ENCODE measurements at regions not wholly inside any gene's neighbourhood (a gene's known extent, or its start where the extent isn't known, plus 50 kb on each side); places are given as distances from the start of the nearest gene placed in this dataset.

DNA sequence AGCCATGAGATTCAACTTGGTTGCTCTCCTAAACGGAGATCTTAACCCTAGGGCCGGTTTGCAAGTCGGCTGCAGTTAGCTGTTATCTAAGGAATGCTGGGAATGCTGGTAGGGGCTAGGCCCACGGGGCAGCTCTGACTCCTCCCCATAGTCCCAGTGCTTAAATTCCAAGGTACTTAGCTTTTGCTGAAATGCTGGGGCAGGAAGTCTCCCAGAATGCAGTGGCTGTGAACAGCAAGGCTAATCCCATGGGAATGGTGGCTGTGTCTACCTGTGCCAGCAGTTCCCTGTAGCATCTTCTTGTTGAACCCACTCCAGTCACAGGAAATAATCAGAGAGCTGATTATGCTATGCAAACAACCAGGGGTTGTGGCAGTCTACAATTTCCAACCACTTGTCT is 102.5 kb upstream of the TJP1 start:
- Histone ChIP-seq H3K4me3 (no peak overlapping the region), H3K27me3 (no peaks in the 10 kb centered on the region), H3K27ac (no peak overlapping the region), H3K9ac (no peak overlapping the region), H3K4me1 (no peaks in the 10 kb centered on the region), H3K9me3 (replicated peaks in 1 of 11) (no peaks in the 10 kb centered on the region), H3K36me3 (no peaks in the 10 kb centered on the region), H3K4me2 (no peak overlapping the region), H4K20me1 (no peaks in the 10 kb centered on the region)
- TF ChIP-seq Cebpa-rat (IDR thresholded peaks at IDR 0.05), result no peak

DNA sequence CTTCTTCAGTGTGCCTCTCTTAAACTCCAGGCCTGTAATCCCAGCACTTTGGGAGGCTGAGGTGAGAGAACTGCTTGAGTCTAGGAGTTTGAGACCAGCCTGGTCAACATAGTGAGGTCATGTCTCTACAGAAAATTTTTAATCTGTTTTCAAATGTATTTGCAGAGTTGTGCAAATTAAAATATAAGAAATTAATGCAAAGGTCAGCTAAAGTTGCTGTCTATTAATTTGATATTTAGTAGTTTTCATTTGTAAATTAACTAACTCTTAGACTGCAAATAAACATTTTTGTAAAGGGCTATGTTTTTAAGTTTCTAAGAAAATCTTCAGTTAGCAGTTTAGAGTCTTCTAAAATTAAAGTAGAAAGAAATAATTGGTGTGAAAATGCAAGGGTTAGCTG is 99.9 kb upstream of the TJP1 start:
- no peaks in the 10 kb centered on the region for H3K9me3 ChIP-seq (replicated peaks in 1 of 11)
- H3K4me1 ChIP-seq, result no peaks in the 10 kb centered on the region
- H3K36me3 ChIP-seq, result no peaks in the 10 kb centered on the region
- no peak overlapping the region for H3K27ac ChIP-seq
- H3K4me3 ChIP-seq, result no peak overlapping the region
- H3K4me2 ChIP-seq, result no peak overlapping the region
- H3K27me3 ChIP-seq, result no peaks in the 10 kb centered on the region
- no peaks in the 10 kb centered on the region for H4K20me1 ChIP-seq
- TF ChIP-seq Cebpa-rat (IDR thresholded peaks at IDR 0.05), result no peak
- no peak overlapping the region for H3K9ac ChIP-seq

DNA sequence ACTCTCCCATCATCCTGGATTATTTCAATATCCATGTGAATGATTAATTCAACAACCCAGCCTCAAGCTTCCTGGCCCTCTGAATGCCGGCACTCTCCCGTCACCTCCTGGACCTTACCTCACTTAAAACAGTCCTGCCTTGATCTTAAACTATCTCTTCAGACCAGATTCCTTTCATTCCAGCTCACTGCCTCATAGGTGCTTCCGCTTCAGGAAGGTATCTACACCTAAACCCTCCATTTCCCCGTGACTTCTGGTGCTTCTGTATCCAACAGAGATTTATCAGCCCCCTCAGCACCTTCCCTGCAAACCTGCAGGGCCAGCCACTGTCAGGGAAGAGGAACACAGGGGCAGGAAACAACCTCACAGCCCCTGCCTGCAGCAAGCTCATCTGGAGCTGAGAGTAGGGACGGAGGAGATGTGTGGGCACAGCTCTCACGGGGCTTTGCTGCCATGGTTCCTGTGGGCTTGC is 98.9 kb upstream of the TJP1 start:
- Histone ChIP-seq H3K36me3 (no peaks in the 10 kb centered on the region), H3K4me1 (no peaks in the 10 kb centered on the region), H4K20me1 (no peaks in the 10 kb centered on the region), H3K27me3 (no peaks in the 10 kb centered on the region), H3K9me3 (replicated peaks in 1 of 11) (no peaks in the 10 kb centered on the region), H3K9ac (no peak overlapping the region), H3K27ac (no peak overlapping the region), H3K4me2 (no peak overlapping the region), H3K4me3 (no peak overlapping the region)
- no peak for TF ChIP-seq Cebpa-rat (IDR thresholded peaks at IDR 0.05)

GRCh38 chr15:29920515-29920914 is 98.2 kb upstream of the TJP1 start:
- H3K4me3 ChIP-seq, result no peak overlapping the region
- H3K9me3 ChIP-seq (replicated peaks in 1 of 11), result no peaks in the 10 kb centered on the region
- no peaks in the 10 kb centered on the region for H3K36me3 ChIP-seq
- no peaks in the 10 kb centered on the region for H3K4me1 ChIP-seq
- H3K27me3 ChIP-seq, result no peaks in the 10 kb centered on the region
- no peak overlapping the region for H3K4me2 ChIP-seq
- no peak overlapping the region for H3K9ac ChIP-seq
- no peak overlapping the region for H3K27ac ChIP-seq
- no peak for TF ChIP-seq Cebpa-rat (IDR thresholded peaks at IDR 0.05)
- H4K20me1 ChIP-seq, result no peaks in the 10 kb centered on the region

- H3K4me2 ChIP-seq, result no peak overlapping the region
- no peak overlapping the region for H3K4me3 ChIP-seq
- H3K27me3 ChIP-seq, result no peaks in the 10 kb centered on the region
- H3K36me3 ChIP-seq, result no peaks in the 10 kb centered on the region
- H3K27ac ChIP-seq, result no peak overlapping the region
- TF ChIP-seq Cebpa-rat (IDR thresholded peaks at IDR 0.05), result no peak
- H3K9ac ChIP-seq, result no peak overlapping the region
- H3K4me1 ChIP-seq, result no peaks in the 10 kb centered on the region
- no peaks in the 10 kb centered on the region for H3K9me3 ChIP-seq (replicated peaks in 1 of 11)
- no peaks in the 10 kb centered on the region for H4K20me1 ChIP-seq
These were observed 97.2 kb upstream of the TJP1 start for GRCh38 chr15:29919380-29919881.

DNA sequence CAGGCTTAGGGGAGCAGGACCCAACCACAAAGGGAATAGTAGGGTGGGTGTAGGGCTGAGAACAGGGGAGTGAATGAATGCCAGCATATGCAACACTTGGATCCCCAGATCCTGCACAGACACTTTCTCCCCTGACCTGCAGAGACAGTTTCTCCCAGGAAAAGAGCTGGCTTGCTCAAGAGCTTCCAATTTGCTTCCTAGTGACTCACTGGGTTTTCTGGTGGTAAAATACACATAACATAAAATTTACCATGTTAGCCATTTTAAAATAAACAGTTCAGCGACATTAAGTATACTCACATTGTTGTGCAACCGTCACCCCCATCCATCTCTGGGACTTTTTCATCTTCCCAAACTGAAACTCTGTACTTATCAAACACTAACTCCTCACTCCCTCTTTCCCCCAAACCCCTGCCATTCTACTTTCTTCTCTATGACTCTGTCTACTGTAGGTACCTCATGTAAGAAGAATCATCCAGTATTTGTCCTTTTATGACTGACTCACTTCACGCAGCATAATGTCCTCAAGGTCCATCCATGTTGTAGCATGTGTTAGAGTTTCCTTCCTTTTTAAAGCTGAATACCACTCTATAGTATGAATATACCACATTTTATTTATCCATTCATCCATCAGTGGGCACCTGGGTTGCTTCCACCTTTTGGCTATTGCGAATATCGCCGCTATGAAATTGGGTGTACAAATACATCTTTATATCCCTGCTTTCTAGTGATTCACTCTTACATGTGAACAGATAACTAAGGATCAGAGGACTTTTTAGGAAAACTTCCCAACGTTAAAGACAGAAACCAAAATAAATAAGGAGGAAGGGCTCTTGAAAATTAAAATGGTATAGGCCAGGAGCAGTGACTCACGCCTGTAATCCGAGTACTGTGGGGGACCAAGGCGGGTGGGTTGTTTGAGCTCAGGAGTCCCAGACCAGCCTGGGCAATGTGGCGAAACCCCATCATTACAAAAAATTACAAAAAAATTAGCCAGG is 95.6 kb upstream of the TJP1 start:
- Histone ChIP-seq H3K27me3 (no peaks in the 10 kb centered on the region), H3K4me2 (no peak overlapping the region), H3K9me3 (replicated peaks in 1 of 11) (no peaks in the 10 kb centered on the region), H3K27ac (no peak overlapping the region), H3K9ac (no peak overlapping the region), H3K4me1 (no peaks in the 10 kb centered on the region), H3K4me3 (no peak overlapping the region), H4K20me1 (no peaks in the 10 kb centered on the region), H3K36me3 (no peaks in the 10 kb centered on the region)
- TF ChIP-seq Cebpa-rat (IDR thresholded peaks at IDR 0.05), result no peak

DNA sequence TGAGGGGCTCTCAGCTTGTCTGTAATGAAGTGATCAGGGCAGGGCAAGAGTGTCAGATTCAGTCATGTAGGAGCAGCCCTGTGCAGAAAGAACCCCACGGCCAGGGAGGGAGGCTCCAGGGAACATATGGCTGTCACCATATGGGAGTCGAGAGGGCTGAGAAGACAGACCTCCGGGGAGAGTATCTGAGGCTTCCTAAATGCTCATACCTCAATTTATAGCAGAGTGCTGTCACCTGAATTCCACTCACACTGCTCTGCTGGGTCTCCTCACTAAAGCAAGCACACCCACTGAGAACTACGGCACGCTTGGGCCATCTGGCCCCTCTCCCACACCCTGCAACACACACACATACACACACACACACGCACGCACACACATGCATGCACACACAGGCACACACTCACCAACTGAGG is 92.3 kb upstream of the TJP1 start:
- no peak for TF ChIP-seq Cebpa-rat (IDR thresholded peaks at IDR 0.05)
- Histone ChIP-seq H4K20me1 (no peaks in the 10 kb centered on the region), H3K9ac (no peak overlapping the region), H3K27me3 (no peaks in the 10 kb centered on the region), H3K9me3 (replicated peaks in 1 of 11) (peaks cover 14 to 19% (median 17%) of the 10 kb centered on the region in 11 experiments), H3K36me3 (no peaks in the 10 kb centered on the region), H3K4me2 (no peak overlapping the region), H3K4me3 (no peak overlapping the region), H3K27ac (no peak overlapping the region), H3K4me1 (no peaks in the 10 kb centered on the region)

DNA sequence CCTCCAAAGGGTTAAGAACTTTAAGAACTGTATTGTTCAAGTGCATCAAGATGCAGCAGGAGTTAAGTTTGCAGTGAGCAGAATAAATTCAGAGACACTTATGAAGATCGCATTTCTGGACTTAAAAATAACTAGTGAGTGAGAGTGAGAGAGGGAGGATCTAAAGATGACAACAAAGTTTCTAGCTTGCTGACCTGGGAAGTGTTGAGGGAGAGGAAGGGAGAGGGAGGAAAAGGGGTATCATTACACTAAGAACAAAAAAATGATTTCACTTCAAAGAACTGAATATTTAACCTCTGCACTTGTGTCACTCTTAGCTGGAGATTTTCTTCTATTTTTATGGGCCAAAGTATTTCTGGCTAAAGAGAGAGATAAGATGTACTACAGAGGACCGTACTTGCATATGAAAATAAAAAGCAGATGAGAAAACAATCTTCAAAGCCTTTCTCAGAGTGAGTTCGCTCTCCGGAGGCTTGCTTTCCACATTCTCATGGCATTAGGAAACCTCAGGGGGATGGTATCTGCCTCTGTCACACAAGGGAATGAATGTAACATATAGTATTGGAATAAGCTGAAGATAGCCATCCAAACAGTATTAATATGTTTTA is 91.4 kb upstream of the TJP1 start:
- Histone ChIP-seq H3K36me3 (no peaks in the 10 kb centered on the region), H3K9me3 (replicated peaks in 1 of 11) (peaks cover 14 to 20% (median 17%) of the 10 kb centered on the region in 11 experiments), H3K27me3 (no peaks in the 10 kb centered on the region), H3K27ac (no peak overlapping the region), H4K20me1 (no peaks in the 10 kb centered on the region), H3K4me1 (no peaks in the 10 kb centered on the region), H3K4me2 (no peak overlapping the region), H3K4me3 (no peak overlapping the region), H3K9ac (no peak overlapping the region)
- TF ChIP-seq Cebpa-rat (IDR thresholded peaks at IDR 0.05), result no peak

DNA sequence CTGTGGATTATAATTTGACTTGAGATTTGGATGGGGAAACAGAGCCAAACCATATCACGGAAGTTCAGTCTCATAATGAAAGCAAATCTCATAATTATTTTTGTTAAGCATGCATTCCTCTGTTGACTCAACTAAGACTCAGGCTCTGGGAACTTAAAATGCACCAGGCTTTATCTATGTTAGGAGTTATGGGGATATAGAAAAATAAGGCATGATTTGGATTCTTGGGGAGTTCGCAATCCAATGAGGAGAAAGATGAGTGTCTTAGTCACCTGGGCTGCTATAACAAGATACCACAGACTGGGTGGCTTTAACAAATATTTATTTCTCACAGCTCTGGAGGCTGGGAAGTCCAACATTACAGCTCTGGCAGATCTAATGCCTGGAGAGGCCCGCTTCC is 89.4 kb upstream of the TJP1 start:
- Histone ChIP-seq H3K4me1 (no peaks in the 10 kb centered on the region), H3K4me3 (no peak overlapping the region), H4K20me1 (no peaks in the 10 kb centered on the region), H3K36me3 (no peaks in the 10 kb centered on the region), H3K27ac (no peak overlapping the region), H3K27me3 (no peaks in the 10 kb centered on the region), H3K9ac (no peak overlapping the region), H3K4me2 (no peak overlapping the region), H3K9me3 (replicated peaks in 1 of 11) (peaks cover 14 to 20% (median 17%) of the 10 kb centered on the region in 11 experiments)
- TF ChIP-seq Cebpa-rat (IDR thresholded peaks at IDR 0.05), result no peak

All from BLaER1 treated with 17β-estradiol and CSF1 and Interleukin-3, amounts not matched to agents 10 nM and 100 nM (cell line).